ENCODE measurements at regions not wholly inside any gene's neighbourhood (a gene's known extent, or its start where the extent isn't known, plus 50 kb on each side); places are given as distances from the start of the nearest gene placed in this dataset.

- in situ Hi-C loops (cut with HindIII; ENCODE audit: low sequenced_read_pairs) = no loop called here
These were observed 95.2 kb upstream of the ATP11B start for GRCh38 chr3:182698078-182698477.

GRCh38 chr3:182699550-182700170, 93.6 kb upstream of the ATP11B start:
- no peak for DNase-seq (ENCODE audit: low spot score)
- in situ Hi-C loops (cut with HindIII; ENCODE audit: low sequenced_read_pairs) = no loop called here

More at GRCh38 chr3:182698078-182698477, 95.2 kb upstream of the ATP11B start:
- no peak for DNase-seq (ENCODE audit: low spot score)

- DNase-seq (ENCODE audit: low spot score) = no peak
- in situ Hi-C loops (cut with HindIII; ENCODE audit: low sequenced_read_pairs) = no loop called here
These were observed 91.1 kb upstream of the ATP11B start for GRCh38 chr3:182702216-182702615.

GRCh38 chr3:182703233-182703632, 90.1 kb upstream of the ATP11B start:
- DNase-seq (ENCODE audit: low spot score) = no peak
- in situ Hi-C loops (cut with HindIII; ENCODE audit: low sequenced_read_pairs) = no loop called here

- in situ Hi-C loops (cut with HindIII; ENCODE audit: low sequenced_read_pairs) = no loop called here
- no peak for DNase-seq (ENCODE audit: low spot score)
These were observed 88.4 kb upstream of the ATP11B start for GRCh38 chr3:182704926-182705325.

GRCh38 chr3:182708810-182709209, 84.5 kb upstream of the ATP11B start:
- in situ Hi-C loops (cut with HindIII; ENCODE audit: low sequenced_read_pairs) = no loop called here
- no peak for DNase-seq (ENCODE audit: low spot score)

- DNase-seq (ENCODE audit: low spot score) = no peak
- in situ Hi-C loops (cut with HindIII; ENCODE audit: low sequenced_read_pairs) = no loop called here
These were observed 84.0 kb upstream of the ATP11B start for GRCh38 chr3:182709306-182709705.

- DNase-seq (ENCODE audit: low spot score) = peak; percentile 23
- in situ Hi-C loops (cut with HindIII; ENCODE audit: low sequenced_read_pairs) = no loop called here
These were observed 82.6 kb upstream of the ATP11B start for GRCh38 chr3:182710557-182711157.

GRCh38 chr3:182711261-182711683, 82.0 kb upstream of the ATP11B start:
- in situ Hi-C loops (cut with HindIII; ENCODE audit: low sequenced_read_pairs) = no loop called here
- no peak for DNase-seq (ENCODE audit: low spot score)

GRCh38 chr3:182711853-182712252, 81.5 kb upstream of the ATP11B start:
- in situ Hi-C loops (cut with HindIII; ENCODE audit: low sequenced_read_pairs) = no loop called here
- no peak for DNase-seq (ENCODE audit: low spot score)

GRCh38 chr3:182713111-182713510, 80.2 kb upstream of the ATP11B start:
- in situ Hi-C loops (cut with HindIII; ENCODE audit: low sequenced_read_pairs) = no loop called here
- no peak for DNase-seq (ENCODE audit: low spot score)

GRCh38 chr3:182713743-182714517, 79.4 kb upstream of the ATP11B start:
- peak; percentile 67 for DNase-seq (ENCODE audit: low spot score)
- in situ Hi-C loops (cut with HindIII; ENCODE audit: low sequenced_read_pairs) = no loop called here

GRCh38 chr3:182715006-182715405, 78.3 kb upstream of the ATP11B start:
- in situ Hi-C loops (cut with HindIII; ENCODE audit: low sequenced_read_pairs) = no loop called here

GRCh38 chr3:182716114-182716688, 77.1 kb upstream of the ATP11B start:
- in situ Hi-C loops (cut with HindIII; ENCODE audit: low sequenced_read_pairs) = no loop called here
- no peak for DNase-seq (ENCODE audit: low spot score)

More at GRCh38 chr3:182715006-182715405, 78.3 kb upstream of the ATP11B start:
- DNase-seq (ENCODE audit: low spot score) = no peak

- DNase-seq (ENCODE audit: low spot score) = peak; percentile 13
- in situ Hi-C loops (cut with HindIII; ENCODE audit: low sequenced_read_pairs) = no loop called here
These were observed 76.1 kb upstream of the ATP11B start for GRCh38 chr3:182717216-182717615.

- in situ Hi-C loops (cut with HindIII; ENCODE audit: low sequenced_read_pairs) = no loop called here
- no peak for DNase-seq (ENCODE audit: low spot score)
These were observed 70.4 kb upstream of the ATP11B start for GRCh38 chr3:182722907-182723306.

GRCh38 chr3:182723596-182723995, 69.7 kb upstream of the ATP11B start:
- in situ Hi-C loops (cut with HindIII; ENCODE audit: low sequenced_read_pairs) = no loop called here
- no peak for DNase-seq (ENCODE audit: low spot score)

- in situ Hi-C loops (cut with HindIII; ENCODE audit: low sequenced_read_pairs) = no loop called here
These were observed 67.7 kb upstream of the ATP11B start for GRCh38 chr3:182725372-182726251.

More at GRCh38 chr3:182725372-182726251, 67.7 kb upstream of the ATP11B start:
- peak; percentile 11 for DNase-seq (ENCODE audit: low spot score)
